Suppressor macrophage (primary cell): ENCODE measurements at regions not wholly inside any gene's neighbourhood (a gene's known extent, or its start where the extent isn't known, plus 50 kb on each side); places are given as distances from the start of the nearest gene placed in this dataset.

Source experiments
- DNase-seq, 4 experiments: peaks; one replicate each; pipeline ENCODE4 v3.0.0-alpha.2; 2020 to 2022

GRCh38 chr2:205902041-205902899 is 183.7 kb downstream of the INO80D start:
- DNase-seq: no peak

- DNase-seq: no peak
Observed at GRCh38 chr2:205901491-205901890, 184.5 kb downstream of the INO80D start.

GRCh38 chr2:205898744-205899143 is 187.2 kb downstream of the INO80D start:
- DNase-seq: no peak

GRCh38 chr2:205895981-205896655 is 189.9 kb downstream of the INO80D start:
- no peak for DNase-seq

GRCh38 chr2:205892665-205893259 is 193.2 kb downstream of the INO80D start:
- DNase-seq: no peak

- DNase-seq: no peak
Observed at GRCh38 chr2:205892251-205892655, 193.7 kb downstream of the INO80D start.

- no peak for DNase-seq
Observed at GRCh38 chr2:205889114-205889513, 196.9 kb downstream of the INO80D start.

GRCh38 chr2:205887637-205888036 is 198.3 kb downstream of the INO80D start:
- DNase-seq: no peak

GRCh38 chr2:205885492-205886099 is 200.4 kb downstream of the INO80D start:
- DNase-seq: peak; percentile 88 to 96 (median 92)

GRCh38 chr2:205883965-205884364 is 201.7 kb downstream of the NRP2 start:
- DNase-seq: no peak

GRCh38 chr2:205882806-205883425 is 200.6 kb downstream of the NRP2 start:
- DNase-seq: no peak

- DNase-seq: no peak
Observed at GRCh38 chr2:205880048-205880447, 197.7 kb downstream of the NRP2 start.

- no peak for DNase-seq
Observed at GRCh38 chr2:205878999-205879762, 196.9 kb downstream of the NRP2 start.

GRCh38 chr2:205877496-205877895 is 195.2 kb downstream of the NRP2 start:
- no peak for DNase-seq

GRCh38 chr2:205876127-205876526 is 193.8 kb downstream of the NRP2 start:
- no peak for DNase-seq

- no peak for DNase-seq
Observed at GRCh38 chr2:205872716-205873115, 190.4 kb downstream of the NRP2 start.

GRCh38 chr2:205869439-205869838 is 187.1 kb downstream of the NRP2 start:
- peak in 1 of 4 experiments; percentile 12 for DNase-seq

GRCh38 chr2:205868773-205869333 is 186.6 kb downstream of the NRP2 start:
- DNase-seq: peak; percentile 80 to 93 (median 87)

GRCh38 chr2:205868053-205868452 is 185.8 kb downstream of the NRP2 start:
- DNase-seq: no peak

- DNase-seq: no peak
Observed at GRCh38 chr2:205867371-205867770, 185.1 kb downstream of the NRP2 start.

- DNase-seq: peak in 2 of 4 experiments; percentile 14 to 20
Observed at GRCh38 chr2:205865905-205866441, 183.7 kb downstream of the NRP2 start.
